ENCODE measurements at regions not wholly inside any gene's neighbourhood (a gene's known extent, or its start where the extent isn't known, plus 50 kb on each side); places are given as distances from the start of the nearest gene placed in this dataset.

GRCh38 chr12:87778065-87778464, 251.1 kb downstream of the C12orf50 start:
- H3K4me3 Mint-ChIP-seq (ENCODE audit: unreplicated experiment) = no peak overlapping the region
- H3K9me3 Mint-ChIP-seq (ENCODE audit: unreplicated experiment) = peaks cover 2% of the 10 kb centered on the region
- H3K36me3 Mint-ChIP-seq (ENCODE audit: unreplicated experiment) = no peaks in the 10 kb centered on the region
- peaks cover 5% of the 10 kb centered on the region for H3K4me1 Mint-ChIP-seq (ENCODE audit: low read depth, unreplicated experiment)
- no peak overlapping the region for H3K27ac Mint-ChIP-seq (ENCODE audit: unreplicated experiment)
- no peak for DNase-seq
- no peaks in the 10 kb centered on the region for H3K27me3 Mint-ChIP-seq (ENCODE audit: unreplicated experiment)
- no peak for TF ChIP-seq CTCF (IDR thresholded peaks at IDR 0.05; ENCODE audit: partially characterized antibody, unreplicated experiment)

- H3K27me3 Mint-ChIP-seq (ENCODE audit: unreplicated experiment) = no peaks in the 10 kb centered on the region
- no peak overlapping the region for H3K4me3 Mint-ChIP-seq (ENCODE audit: unreplicated experiment)
- no peak for TF ChIP-seq CTCF (IDR thresholded peaks at IDR 0.05; ENCODE audit: partially characterized antibody, unreplicated experiment)
- no peak for DNase-seq
- no peak overlapping the region for H3K27ac Mint-ChIP-seq (ENCODE audit: unreplicated experiment)
- H3K9me3 Mint-ChIP-seq (ENCODE audit: unreplicated experiment) = no peaks in the 10 kb centered on the region
- no peaks in the 10 kb centered on the region for H3K36me3 Mint-ChIP-seq (ENCODE audit: unreplicated experiment)
- peaks cover 3% of the 10 kb centered on the region for H3K4me1 Mint-ChIP-seq (ENCODE audit: low read depth, unreplicated experiment)
These were observed 253.4 kb downstream of the C12orf50 start for GRCh38 chr12:87775784-87776183.

- Mint-ChIP-seq H3K4me3 (ENCODE audit: unreplicated experiment) (no peak overlapping the region), H3K9me3 (ENCODE audit: unreplicated experiment) (no peaks in the 10 kb centered on the region), H3K4me1 (ENCODE audit: low read depth, unreplicated experiment) (no peaks in the 10 kb centered on the region), H3K27ac (ENCODE audit: unreplicated experiment) (no peak overlapping the region), H3K36me3 (ENCODE audit: unreplicated experiment) (no peaks in the 10 kb centered on the region), H3K27me3 (ENCODE audit: unreplicated experiment) (no peaks in the 10 kb centered on the region)
- TF ChIP-seq CTCF (IDR thresholded peaks at IDR 0.05; ENCODE audit: partially characterized antibody, unreplicated experiment) = no peak
- no peak for DNase-seq
These were observed 254.2 kb downstream of the C12orf50 start for GRCh38 chr12:87775051-87775450.

- Mint-ChIP-seq H3K4me3 (ENCODE audit: unreplicated experiment) (no peak overlapping the region), H3K4me1 (ENCODE audit: low read depth, unreplicated experiment) (no peaks in the 10 kb centered on the region), H3K9me3 (ENCODE audit: unreplicated experiment) (no peaks in the 10 kb centered on the region), H3K27ac (ENCODE audit: unreplicated experiment) (no peak overlapping the region), H3K36me3 (ENCODE audit: unreplicated experiment) (no peaks in the 10 kb centered on the region), H3K27me3 (ENCODE audit: unreplicated experiment) (no peaks in the 10 kb centered on the region)
- no peak for DNase-seq
- no peak for TF ChIP-seq CTCF (IDR thresholded peaks at IDR 0.05; ENCODE audit: partially characterized antibody, unreplicated experiment)
These were observed 256.8 kb downstream of the C12orf50 start for GRCh38 chr12:87772401-87772800.

GRCh38 chr12:87768501-87769287, 260.5 kb downstream of the C12orf50 start:
- Mint-ChIP-seq H3K4me1 (ENCODE audit: low read depth, unreplicated experiment) (no peaks in the 10 kb centered on the region), H3K27ac (ENCODE audit: unreplicated experiment) (no peak overlapping the region), H3K4me3 (ENCODE audit: unreplicated experiment) (no peak overlapping the region), H3K27me3 (ENCODE audit: unreplicated experiment) (no peaks in the 10 kb centered on the region), H3K9me3 (ENCODE audit: unreplicated experiment) (no peaks in the 10 kb centered on the region), H3K36me3 (ENCODE audit: unreplicated experiment) (no peaks in the 10 kb centered on the region)
- no peak for TF ChIP-seq CTCF (IDR thresholded peaks at IDR 0.05; ENCODE audit: partially characterized antibody, unreplicated experiment)
- DNase-seq = no peak

Measured in glutamatergic neuron (in vitro differentiated cells).